ENCODE measurements at regions not wholly inside any gene's neighbourhood (a gene's known extent, or its start where the extent isn't known, plus 50 kb on each side); places are given as distances from the start of the nearest gene placed in this dataset.

- TF ChIP-seq CTCF (IDR thresholded peaks at IDR 0.05; ENCODE audit: low read depth, low read length) (no peak), POLR2A (IDR thresholded peaks at IDR 0.05; ENCODE audit: extremely low read depth, insufficient read length) (no peak), MAX (IDR thresholded peaks at IDR 0.05; ENCODE audit: low read depth, low read length) (no peak), MYC (IDR thresholded peaks at IDR 0.05; ENCODE audit: low read depth, low read length) (no peak)
These were observed 108.7 kb upstream of the GMDS start for GRCh38 chr6:2354138-2354491.

All from NB4 (cell line).